ENCODE measurements at regions not wholly inside any gene's neighbourhood (a gene's known extent, or its start where the extent isn't known, plus 50 kb on each side); places are given as distances from the start of the nearest gene placed in this dataset.

GRCh38 chr2:120854766-120855530 lies 119.3 kb downstream of the GLI2 start:
- peak in 1 of 5 donors; percentile 26 for DNase-seq
- H3K27me3 ChIP-seq, result no peaks in the 10 kb centered on the region
- H3K36me3 ChIP-seq, result no peaks in the 10 kb centered on the region
- WGBS, 3 donors, result 72 to 75% (median 74%) methylated on average over 10 of the region's 10 CpGs
- no peaks in the 10 kb centered on the region for H3K9me3 ChIP-seq
- H3K27ac ChIP-seq, result no peak overlapping the region
- intact Hi-C loops (cut with DNase I), result no loop called here
- peaks cover 3% of the 10 kb centered on the region for H3K4me1 ChIP-seq (ENCODE audit: insufficient read depth)
- no peak overlapping the region for H3K4me3 ChIP-seq
- TF ChIP-seq EP300 (IDR thresholded peaks at IDR 0.05), result no peak
- no peak for TF ChIP-seq CTCF (IDR thresholded peaks at IDR 0.05)
- no peak for TF ChIP-seq POLR2A (IDR thresholded peaks at IDR 0.05)

- peak in 1 of 5 donors; percentile 30 for DNase-seq
- H3K27me3 ChIP-seq, result no peaks in the 10 kb centered on the region
These were observed 120.3 kb downstream of the GLI2 start for GRCh38 chr2:120855855-120856405.

GRCh38 chr2:120856421-120856862 lies 120.8 kb downstream of the GLI2 start:
- Histone ChIP-seq H3K4me1 (ENCODE audit: insufficient read depth) (peaks cover 3% of the 10 kb centered on the region), H3K27me3 (no peaks in the 10 kb centered on the region), H3K36me3 (no peaks in the 10 kb centered on the region), H3K9me3 (no peaks in the 10 kb centered on the region), H3K27ac (no peak overlapping the region), H3K4me3 (no peak overlapping the region)
- TF ChIP-seq EP300 (IDR thresholded peaks at IDR 0.05), result no peak
- TF ChIP-seq CTCF (IDR thresholded peaks at IDR 0.05), result peak in 2 of 3 donors; percentile 23 to 31
- 60 to 66% (median 66%) methylated on average over 13 of the region's 13 CpGs for WGBS, 3 donors
- DNase-seq, result peak in 2 of 5 donors; percentile 49 to 63
- intact Hi-C loops (cut with DNase I), result no loop called here

More at GRCh38 chr2:120855855-120856405, 120.3 kb downstream of the GLI2 start:
- no peak overlapping the region for H3K27ac ChIP-seq
- TF ChIP-seq POLR2A (IDR thresholded peaks at IDR 0.05), result no peak
- no peak for TF ChIP-seq CTCF (IDR thresholded peaks at IDR 0.05)
- no peaks in the 10 kb centered on the region for H3K9me3 ChIP-seq
- intact Hi-C loops (cut with DNase I), result no loop called here
- no peak overlapping the region for H3K4me3 ChIP-seq
- peaks cover 3% of the 10 kb centered on the region for H3K4me1 ChIP-seq (ENCODE audit: insufficient read depth)
- H3K36me3 ChIP-seq, result no peaks in the 10 kb centered on the region
- 82 to 90% (median 87%) methylated on average over 4 of the region's 4 CpGs for WGBS, 3 donors

- peak in 1 of 5 donors; percentile 8 for DNase-seq
- H3K9me3 ChIP-seq, result no peaks in the 10 kb centered on the region
- H3K27me3 ChIP-seq, result no peaks in the 10 kb centered on the region
- 95 to 100% (median 98%) methylated on average over 4 of the region's 4 CpGs for WGBS, 3 donors
- no peaks in the 10 kb centered on the region for H3K36me3 ChIP-seq
- no peak overlapping the region for H3K4me3 ChIP-seq
- H3K27ac ChIP-seq, result no peak overlapping the region
- intact Hi-C loops (cut with DNase I), result no loop called here
- TF ChIP-seq CTCF (IDR thresholded peaks at IDR 0.05) (no peak), EP300 (IDR thresholded peaks at IDR 0.05) (no peak), POLR2A (IDR thresholded peaks at IDR 0.05) (no peak)
- peaks cover 5% of the 10 kb centered on the region for H3K4me1 ChIP-seq (ENCODE audit: insufficient read depth)
These were observed 121.8 kb downstream of the GLI2 start for GRCh38 chr2:120857422-120857821.

Data from ovary (tissue), 7 donors.